Hepatocyte (in vitro differentiated cells): ENCODE measurements at regions not wholly inside any gene's neighbourhood (a gene's known extent, or its start where the extent isn't known, plus 50 kb on each side); places are given as distances from the start of the nearest gene placed in this dataset.

Experiments
- EZH2 ChIP-seq: fragments of 200-600 bp; sonication (generic); IDR thresholded peaks from 2 replicates; pipeline ENCODE4 v1.6.1; 2016; ENCODE audit warnings: antibody characterized with exemption, mild to moderate bottlenecking, borderline replicate concordance
- TF ChIP-seq, protein P1 (sequence below): fragments of 200-600 bp; sonication (generic); IDR thresholded peaks from 2 replicates; pipeline ENCODE4 v1.5.1; 2016; ENCODE audit warnings: antibody characterized with exemption, mild to moderate bottlenecking; ENCODE audit not compliant: poor library complexity

DNA sequence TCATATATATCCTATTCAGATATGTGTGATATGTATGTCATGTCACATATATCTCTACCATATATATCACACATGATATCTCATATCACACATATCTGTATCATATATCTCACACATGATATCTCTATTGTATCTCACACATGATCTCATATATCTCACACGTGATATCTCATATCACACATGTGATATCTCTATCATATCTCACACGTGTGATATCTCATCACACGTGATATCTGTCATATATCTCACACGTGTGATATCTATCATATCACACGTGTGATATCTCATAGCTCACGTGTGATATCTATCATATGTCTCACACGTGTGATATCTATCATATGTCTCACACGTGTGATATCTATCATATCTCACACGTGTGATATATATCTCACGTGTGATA lies 240.7 kb downstream of the MAP2K4 start:
- TF ChIP-seq, protein P1, sequence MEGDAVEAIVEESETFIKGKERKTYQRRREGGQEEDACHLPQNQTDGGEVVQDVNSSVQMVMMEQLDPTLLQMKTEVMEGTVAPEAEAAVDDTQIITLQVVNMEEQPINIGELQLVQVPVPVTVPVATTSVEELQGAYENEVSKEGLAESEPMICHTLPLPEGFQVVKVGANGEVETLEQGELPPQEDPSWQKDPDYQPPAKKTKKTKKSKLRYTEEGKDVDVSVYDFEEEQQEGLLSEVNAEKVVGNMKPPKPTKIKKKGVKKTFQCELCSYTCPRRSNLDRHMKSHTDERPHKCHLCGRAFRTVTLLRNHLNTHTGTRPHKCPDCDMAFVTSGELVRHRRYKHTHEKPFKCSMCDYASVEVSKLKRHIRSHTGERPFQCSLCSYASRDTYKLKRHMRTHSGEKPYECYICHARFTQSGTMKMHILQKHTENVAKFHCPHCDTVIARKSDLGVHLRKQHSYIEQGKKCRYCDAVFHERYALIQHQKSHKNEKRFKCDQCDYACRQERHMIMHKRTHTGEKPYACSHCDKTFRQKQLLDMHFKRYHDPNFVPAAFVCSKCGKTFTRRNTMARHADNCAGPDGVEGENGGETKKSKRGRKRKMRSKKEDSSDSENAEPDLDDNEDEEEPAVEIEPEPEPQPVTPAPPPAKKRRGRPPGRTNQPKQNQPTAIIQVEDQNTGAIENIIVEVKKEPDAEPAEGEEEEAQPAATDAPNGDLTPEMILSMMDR: no peak
- TF ChIP-seq EZH2: no peak
